ENCODE measurements at regions not wholly inside any gene's neighbourhood (a gene's known extent, or its start where the extent isn't known, plus 50 kb on each side); places are given as distances from the start of the nearest gene placed in this dataset.

DNA sequence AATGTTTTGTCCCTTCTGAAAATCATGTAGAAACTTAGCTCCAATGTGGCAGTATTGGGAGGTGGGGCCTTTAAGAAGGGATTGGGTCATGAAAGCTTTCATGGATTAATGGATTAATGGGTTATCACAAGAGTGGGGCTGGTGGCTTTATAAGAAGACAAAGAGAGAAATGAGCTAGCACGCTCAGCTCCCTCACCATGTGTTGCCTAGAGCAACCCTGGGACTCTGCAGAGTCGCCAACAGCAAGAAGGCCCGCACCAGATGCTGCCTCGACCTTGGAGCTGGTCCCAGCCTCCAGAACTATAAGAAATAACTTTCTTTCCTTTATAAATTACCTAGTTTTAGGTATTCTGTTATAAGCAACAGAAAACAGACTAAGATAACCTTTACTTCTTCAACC, 74.9 kb upstream of the HECW1 start:
- no peak overlapping the region for H3K9ac ChIP-seq (replicated peaks; ENCODE audit: extremely low read depth, insufficient read depth, low read length)

GRCh38 chr7:43038254-43038653, 74.2 kb upstream of the HECW1 start:
- ChIA-PET POLR2A (no interaction called here), CTCF (interaction anchor here (1.3 kb wide), 1 partner anchor 97 kb away, joined by 4 read pairs; no protein-coding TSS in a partner anchor)
- Histone ChIP-seq H3K9ac (replicated peaks; ENCODE audit: extremely low read depth, insufficient read depth, low read length) (no peak overlapping the region), H3K27ac (ENCODE audit: insufficient read depth, low read depth, low read length) (no peak overlapping the region), H3K9me1 (replicated peaks; ENCODE audit: control insufficient read depth, extremely low read depth, insufficient read depth, low read length) (no peaks in the 10 kb centered on the region), H3K9me3 (replicated peaks; ENCODE audit: control insufficient read depth, insufficient read depth, low read length) (no peaks in the 10 kb centered on the region), H3K27me3 (ENCODE audit: control insufficient read depth in 2 of 2, insufficient read depth in 2 of 2, low read length in 2 of 2) (no peaks in the 10 kb centered on the region), H3K79me2 (ENCODE audit: control insufficient read depth, insufficient read depth, low read length) (no peaks in the 10 kb centered on the region), H3K4me2 (ENCODE audit: insufficient read depth, low read length) (no peak overlapping the region), H3K4me3 (replicated peaks in 1 of 3; ENCODE audit: insufficient read depth in 1 of 3, low read depth in 1 of 3, low read length in 3 of 3) (no peak overlapping the region), H3K4me1 (ENCODE audit: control insufficient read depth, extremely low read depth, insufficient read depth, low read length) (no peaks in the 10 kb centered on the region), H3K36me3 (ENCODE audit: control insufficient read depth in 2 of 2, extremely low read depth in 1 of 2, insufficient read depth in 2 of 2, low read length in 2 of 2) (no peaks in the 10 kb centered on the region), H2AFZ (ENCODE audit: low read depth, low read length) (no peak overlapping the region), H4K20me1 (replicated peaks; ENCODE audit: control insufficient read depth, extremely low read depth, insufficient read depth, low read length) (no peaks in the 10 kb centered on the region)
- dilution Hi-C loops (cut with MboI; ENCODE audit: extremely low pct_ligation_motif_present, low sequenced_read_pairs): no loop called here
- DNase-seq (ENCODE audit: low read depth, low spot score) (no peak), FAIRE-seq (no peak)
- no TSS peak for BruUV-seq (replicated peaks)
- intact Hi-C loops (cut with micrococcal nuclease): no loop called here
- TF ChIP-seq, protein P1, sequence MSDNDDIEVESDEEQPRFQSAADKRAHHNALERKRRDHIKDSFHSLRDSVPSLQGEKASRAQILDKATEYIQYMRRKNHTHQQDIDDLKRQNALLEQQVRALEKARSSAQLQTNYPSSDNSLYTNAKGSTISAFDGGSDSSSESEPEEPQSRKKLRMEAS (IDR thresholded peaks at IDR 0.05; ENCODE audit: insufficient read depth, insufficient read length): no peak
- TF ChIP-seq POLR2A (IDR thresholded peaks at IDR 0.05; ENCODE audit: low read depth, low read length) (no peak), MYC (IDR thresholded peaks at IDR 0.05; ENCODE audit: low read depth, low read length) (no peak), POLR2AphosphoS5 (IDR thresholded peaks at IDR 0.05; ENCODE audit: insufficient read depth, low read depth, low read length) (no peak), GATA2 (IDR thresholded peaks at IDR 0.05; ENCODE audit: insufficient read depth, insufficient read length, low read depth, low read length) (no peak), JUN (IDR thresholded peaks at IDR 0.05; ENCODE audit: borderline replicate concordance, insufficient read depth, insufficient read length, low read depth) (no peak), FOS (IDR thresholded peaks at IDR 0.05; ENCODE audit: borderline replicate concordance, insufficient read depth, low read length) (no peak), EZH2 (IDR thresholded peaks at IDR 0.05; ENCODE audit: borderline replicate concordance, low read depth, low read length, severe bottlenecking) (no peak)
- TF ChIP-seq, protein P2, sequence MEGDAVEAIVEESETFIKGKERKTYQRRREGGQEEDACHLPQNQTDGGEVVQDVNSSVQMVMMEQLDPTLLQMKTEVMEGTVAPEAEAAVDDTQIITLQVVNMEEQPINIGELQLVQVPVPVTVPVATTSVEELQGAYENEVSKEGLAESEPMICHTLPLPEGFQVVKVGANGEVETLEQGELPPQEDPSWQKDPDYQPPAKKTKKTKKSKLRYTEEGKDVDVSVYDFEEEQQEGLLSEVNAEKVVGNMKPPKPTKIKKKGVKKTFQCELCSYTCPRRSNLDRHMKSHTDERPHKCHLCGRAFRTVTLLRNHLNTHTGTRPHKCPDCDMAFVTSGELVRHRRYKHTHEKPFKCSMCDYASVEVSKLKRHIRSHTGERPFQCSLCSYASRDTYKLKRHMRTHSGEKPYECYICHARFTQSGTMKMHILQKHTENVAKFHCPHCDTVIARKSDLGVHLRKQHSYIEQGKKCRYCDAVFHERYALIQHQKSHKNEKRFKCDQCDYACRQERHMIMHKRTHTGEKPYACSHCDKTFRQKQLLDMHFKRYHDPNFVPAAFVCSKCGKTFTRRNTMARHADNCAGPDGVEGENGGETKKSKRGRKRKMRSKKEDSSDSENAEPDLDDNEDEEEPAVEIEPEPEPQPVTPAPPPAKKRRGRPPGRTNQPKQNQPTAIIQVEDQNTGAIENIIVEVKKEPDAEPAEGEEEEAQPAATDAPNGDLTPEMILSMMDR (IDR thresholded peaks at IDR 0.05; ENCODE audit: extremely low read depth in 1 of 2, insufficient read depth in 1 of 2, low read depth in 1 of 2, low read length in 2 of 2): no peak

More for the DNA sequence above, 74.9 kb upstream of the HECW1 start:
- intact Hi-C loops (cut with micrococcal nuclease) (no loop called here), dilution Hi-C loops (cut with MboI; ENCODE audit: extremely low pct_ligation_motif_present, low sequenced_read_pairs) (no loop called here)
- POLR2A ChIA-PET: no interaction called here
- no peak for DNase-seq (ENCODE audit: low read depth, low spot score)
- no peaks in the 10 kb centered on the region for H3K36me3 ChIP-seq (ENCODE audit: control insufficient read depth in 2 of 2, extremely low read depth in 1 of 2, insufficient read depth in 2 of 2, low read length in 2 of 2)
- CTCF ChIA-PET: interaction anchor here (1.3 kb wide), 1 partner anchor 97 kb away, joined by 4 read pairs; no protein-coding TSS in a partner anchor
- no peaks in the 10 kb centered on the region for H3K4me1 ChIP-seq (ENCODE audit: control insufficient read depth, extremely low read depth, insufficient read depth, low read length)
- no peak for TF ChIP-seq EZH2 (IDR thresholded peaks at IDR 0.05; ENCODE audit: borderline replicate concordance, low read depth, low read length, severe bottlenecking)
- no peak for TF ChIP-seq MYC (IDR thresholded peaks at IDR 0.05; ENCODE audit: low read depth, low read length)
- TF ChIP-seq POLR2A (IDR thresholded peaks at IDR 0.05; ENCODE audit: low read depth, low read length): no peak
- TF ChIP-seq POLR2AphosphoS5 (IDR thresholded peaks at IDR 0.05; ENCODE audit: insufficient read depth, low read depth, low read length): no peak
- TF ChIP-seq, protein P2 (IDR thresholded peaks at IDR 0.05; ENCODE audit: extremely low read depth in 1 of 2, insufficient read depth in 1 of 2, low read depth in 1 of 2, low read length in 2 of 2): no peak
- no peak overlapping the region for H3K4me3 ChIP-seq (replicated peaks in 1 of 3; ENCODE audit: insufficient read depth in 1 of 3, low read depth in 1 of 3, low read length in 3 of 3)
- H3K9me3 ChIP-seq (replicated peaks; ENCODE audit: control insufficient read depth, insufficient read depth, low read length): no peaks in the 10 kb centered on the region
- H2AFZ ChIP-seq (ENCODE audit: low read depth, low read length): no peak overlapping the region
- H3K27ac ChIP-seq (ENCODE audit: insufficient read depth, low read depth, low read length): no peak overlapping the region
- H3K9me1 ChIP-seq (replicated peaks; ENCODE audit: control insufficient read depth, extremely low read depth, insufficient read depth, low read length): no peaks in the 10 kb centered on the region
- no peak for FAIRE-seq
- H4K20me1 ChIP-seq (replicated peaks; ENCODE audit: control insufficient read depth, extremely low read depth, insufficient read depth, low read length): no peaks in the 10 kb centered on the region
- no TSS peak for BruUV-seq (replicated peaks)
- H3K4me2 ChIP-seq (ENCODE audit: insufficient read depth, low read length): no peak overlapping the region
- no peaks in the 10 kb centered on the region for H3K79me2 ChIP-seq (ENCODE audit: control insufficient read depth, insufficient read depth, low read length)
- H3K27me3 ChIP-seq (ENCODE audit: control insufficient read depth in 2 of 2, insufficient read depth in 2 of 2, low read length in 2 of 2): no peaks in the 10 kb centered on the region

Data from endothelial cell of umbilical vein (primary cell).